BLaER1 treated with 17β-estradiol and CSF1 and Interleukin-3, amounts not matched to agents 10 nM and 100 nM (cell line): ENCODE measurements at regions not wholly inside any gene's neighbourhood (a gene's known extent, or its start where the extent isn't known, plus 50 kb on each side); places are given as distances from the start of the nearest gene placed in this dataset.

Source experiments
- H3K27ac ChIP-seq, 11 experiments: shearing (Covaris generic); formaldehyde crosslinking; 2 replicates each; pipeline ENCODE4 v1.8.1; 2022
- H3K27me3 ChIP-seq, 11 experiments: shearing (Covaris generic); formaldehyde crosslinking; 2 replicates each; pipeline ENCODE4 v1.8.1; 2022
- H3K36me3 ChIP-seq, 11 experiments: shearing (Covaris generic); formaldehyde crosslinking; 2 replicates each; pipeline ENCODE4 v1.8.1; 2022
- H3K4me1 ChIP-seq, 10 experiments: shearing (Covaris generic); formaldehyde crosslinking; 2 replicates each; pipeline ENCODE4 v1.8.1; 2022
- H3K4me2 ChIP-seq, 11 experiments: shearing (Covaris generic); formaldehyde crosslinking; 2 replicates each; pipeline ENCODE4 v1.8.1; 2022
- H3K4me3 ChIP-seq, 10 experiments: shearing (Covaris generic); formaldehyde crosslinking; 2 replicates each; pipeline ENCODE4 v1.8.1; 2022
- H3K9ac ChIP-seq, 11 experiments: shearing (Covaris generic); formaldehyde crosslinking; 2 replicates each; pipeline ENCODE4 v1.8.1; 2022
- H3K9me3 ChIP-seq, 11 experiments: shearing (Covaris generic); formaldehyde crosslinking; replicated peaks in 1 of 11; 2 replicates each; pipeline ENCODE4 v1.8.1; 2022
- H4K20me1 ChIP-seq, 11 experiments: shearing (Covaris generic); formaldehyde crosslinking; 2 replicates each; pipeline ENCODE4 v1.8.1; 2022
- Cebpa-rat ChIP-seq, 11 experiments: shearing (Covaris generic); IDR thresholded peaks; 2 replicates each; pipeline ENCODE4 v1.8.1; 2022

- Histone ChIP-seq H4K20me1 (no peaks in the 10 kb centered on the region), H3K9ac (no peak overlapping the region), H3K27ac (no peak overlapping the region), H3K36me3 (no peaks in the 10 kb centered on the region), H3K4me2 (no peak overlapping the region), H3K27me3 (peaks cover 28 to 59% (median 51%) of the 10 kb centered on the region in 11 experiments; a peak in 21 of 22 replicates), H3K9me3 (peaks cover 0 to 3% (median 0%) of the 10 kb centered on the region in 11 experiments; a peak in 1 of 22 replicates), H3K4me1 (no peaks in the 10 kb centered on the region), H3K4me3 (no peak overlapping the region)
- no peak for TF ChIP-seq Cebpa-rat (IDR thresholded peaks at IDR 0.05)
Observed at GRCh38 chrX:98422536-98422935, 1538.8 kb downstream of the RPA4 start.

GRCh38 chrX:98432413-98432812 lies 1548.7 kb downstream of the RPA4 start:
- no peaks in the 10 kb centered on the region for H3K9me3 ChIP-seq
- H3K4me1 ChIP-seq, result no peaks in the 10 kb centered on the region
- no peak overlapping the region for H3K27ac ChIP-seq
- peaks cover 0 to 6% (median 0%) of the 10 kb centered on the region in 11 experiments; a peak in 1 of 22 replicates for H4K20me1 ChIP-seq
- TF ChIP-seq Cebpa-rat (IDR thresholded peaks at IDR 0.05), result no peak
- no peak overlapping the region for H3K9ac ChIP-seq
- no peaks in the 10 kb centered on the region for H3K36me3 ChIP-seq
- peaks cover 41 to 69% (median 63%) of the 10 kb centered on the region in 11 experiments for H3K27me3 ChIP-seq
- no peak overlapping the region for H3K4me2 ChIP-seq
- no peak overlapping the region for H3K4me3 ChIP-seq

GRCh38 chrX:98448524-98448923 lies 1564.8 kb downstream of the RPA4 start:
- no peak overlapping the region for H3K4me2 ChIP-seq
- H3K4me1 ChIP-seq, result no peaks in the 10 kb centered on the region
- H3K9ac ChIP-seq, result no peak overlapping the region
- peaks cover 0 to 10% (median 0%) of the 10 kb centered on the region in 11 experiments; a peak in 1 of 22 replicates for H3K9me3 ChIP-seq
- H3K27me3 ChIP-seq, result peaks cover 59 to 99% (median 85%) of the 10 kb centered on the region in 11 experiments
- no peaks in the 10 kb centered on the region for H3K36me3 ChIP-seq
- H3K4me3 ChIP-seq, result no peak overlapping the region
- H3K27ac ChIP-seq, result no peak overlapping the region
- no peaks in the 10 kb centered on the region for H4K20me1 ChIP-seq
- no peak for TF ChIP-seq Cebpa-rat (IDR thresholded peaks at IDR 0.05)

DNA sequence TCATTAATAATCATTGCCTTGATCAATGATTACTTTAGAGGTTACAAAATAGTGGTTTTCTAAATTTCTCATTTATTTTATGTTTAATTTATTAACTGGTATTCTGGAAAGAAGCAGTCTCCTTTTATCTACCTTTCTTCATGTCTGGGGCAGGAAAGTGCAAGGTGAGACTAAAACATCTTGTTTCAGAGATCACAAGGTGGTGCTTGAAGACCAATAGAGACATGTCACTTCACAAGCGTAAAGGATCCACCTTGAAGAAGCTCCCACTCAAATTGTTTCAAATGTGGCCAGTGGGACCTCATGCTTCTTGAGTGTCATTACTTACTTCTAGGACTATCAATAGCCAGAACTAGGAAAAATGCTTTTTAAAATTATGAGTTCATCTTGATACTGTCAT lies 1568.7 kb downstream of the RPA4 start:
- Histone ChIP-seq H3K4me1 (no peaks in the 10 kb centered on the region), H3K9me3 (no peaks in the 10 kb centered on the region), H3K4me2 (no peak overlapping the region), H3K9ac (no peak overlapping the region), H4K20me1 (no peaks in the 10 kb centered on the region), H3K4me3 (no peak overlapping the region), H3K36me3 (no peaks in the 10 kb centered on the region), H3K27ac (no peak overlapping the region), H3K27me3 (peaks cover 40 to 98% (median 80%) of the 10 kb centered on the region in 11 experiments)
- no peak for TF ChIP-seq Cebpa-rat (IDR thresholded peaks at IDR 0.05)

- no peaks in the 10 kb centered on the region for H4K20me1 ChIP-seq
- no peak overlapping the region for H3K4me2 ChIP-seq
- no peak overlapping the region for H3K27ac ChIP-seq
- no peaks in the 10 kb centered on the region for H3K9me3 ChIP-seq
- no peak for TF ChIP-seq Cebpa-rat (IDR thresholded peaks at IDR 0.05)
- H3K4me3 ChIP-seq, result no peak overlapping the region
- no peak overlapping the region for H3K9ac ChIP-seq
- H3K27me3 ChIP-seq, result peaks cover 46 to 98% (median 92%) of the 10 kb centered on the region in 11 experiments
- H3K4me1 ChIP-seq, result no peaks in the 10 kb centered on the region
- no peaks in the 10 kb centered on the region for H3K36me3 ChIP-seq
Observed at GRCh38 chrX:98459669-98460068, 1576.0 kb downstream of the RPA4 start.

- Histone ChIP-seq H3K4me3 (no peak overlapping the region), H3K27me3 (peaks cover 62 to 96% (median 91%) of the 10 kb centered on the region in 11 experiments; a peak in 21 of 22 replicates), H3K9me3 (no peaks in the 10 kb centered on the region), H3K36me3 (no peaks in the 10 kb centered on the region), H3K27ac (no peak overlapping the region), H3K9ac (no peak overlapping the region), H3K4me1 (peaks cover 0 to 4% (median 0%) of the 10 kb centered on the region in 10 experiments; a peak in 1 of 20 replicates), H4K20me1 (no peaks in the 10 kb centered on the region; a peak in 1 of 22 replicates), H3K4me2 (no peak overlapping the region)
- no peak for TF ChIP-seq Cebpa-rat (IDR thresholded peaks at IDR 0.05)
Observed at GRCh38 chrX:98480606-98481005, 1596.9 kb downstream of the RPA4 start.

GRCh38 chrX:98481636-98482035 lies 1597.9 kb downstream of the RPA4 start:
- no peaks in the 10 kb centered on the region; a peak in 1 of 22 replicates for H4K20me1 ChIP-seq
- H3K27ac ChIP-seq, result no peak overlapping the region
- H3K9ac ChIP-seq, result no peak overlapping the region
- peaks cover 68 to 100% (median 96%) of the 10 kb centered on the region in 11 experiments; a peak in 21 of 22 replicates for H3K27me3 ChIP-seq
- no peaks in the 10 kb centered on the region for H3K36me3 ChIP-seq
- H3K4me3 ChIP-seq, result no peak overlapping the region
- no peaks in the 10 kb centered on the region for H3K9me3 ChIP-seq
- peaks cover 0 to 4% (median 0%) of the 10 kb centered on the region in 10 experiments; a peak in 1 of 20 replicates for H3K4me1 ChIP-seq
- no peak overlapping the region for H3K4me2 ChIP-seq
- no peak for TF ChIP-seq Cebpa-rat (IDR thresholded peaks at IDR 0.05)

DNA sequence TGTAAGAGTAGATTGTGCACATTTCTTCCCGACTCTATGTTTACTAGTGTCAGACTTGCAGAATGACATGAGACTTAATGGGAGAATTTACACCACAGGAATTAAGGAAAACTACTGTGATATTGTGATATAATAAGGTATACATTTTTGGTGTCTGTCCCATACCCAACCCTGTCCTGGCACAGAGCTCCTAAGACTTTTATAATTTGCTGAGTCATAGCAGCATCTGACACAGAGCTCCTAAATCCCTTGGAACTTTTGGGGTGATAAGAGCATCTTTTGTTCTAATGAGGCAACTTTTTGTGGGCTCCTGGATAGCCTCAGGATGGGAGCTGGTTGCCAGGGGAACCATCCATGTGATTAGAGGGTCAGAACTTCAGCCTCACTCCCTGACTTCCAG lies 1607.0 kb downstream of the RPA4 start:
- Histone ChIP-seq H3K4me3 (no peak overlapping the region), H3K36me3 (no peaks in the 10 kb centered on the region), H3K4me2 (no peak overlapping the region), H4K20me1 (no peaks in the 10 kb centered on the region), H3K9me3 (no peaks in the 10 kb centered on the region), H3K27ac (no peak overlapping the region), H3K4me1 (no peaks in the 10 kb centered on the region), H3K9ac (no peak overlapping the region), H3K27me3 (peaks cover 73 to 99% (median 93%) of the 10 kb centered on the region in 11 experiments)
- TF ChIP-seq Cebpa-rat (IDR thresholded peaks at IDR 0.05), result no peak

GRCh38 chrX:98501426-98501825 lies 1617.7 kb downstream of the RPA4 start:
- Histone ChIP-seq H3K27ac (no peak overlapping the region), H3K4me1 (0 out of 20 replicates have a peak, but pooled peaks cover 0 to 5% (median 0%) of the 10 kb centered on the region in 10 experiments), H3K27me3 (peaks cover 63 to 99% (median 94%) of the 10 kb centered on the region in 11 experiments), H4K20me1 (no peaks in the 10 kb centered on the region; a peak in 1 of 22 replicates), H3K9me3 (no peaks in the 10 kb centered on the region), H3K4me3 (no peak overlapping the region), H3K9ac (no peak overlapping the region), H3K4me2 (no peak overlapping the region), H3K36me3 (no peaks in the 10 kb centered on the region)
- no peak for TF ChIP-seq Cebpa-rat (IDR thresholded peaks at IDR 0.05)

DNA sequence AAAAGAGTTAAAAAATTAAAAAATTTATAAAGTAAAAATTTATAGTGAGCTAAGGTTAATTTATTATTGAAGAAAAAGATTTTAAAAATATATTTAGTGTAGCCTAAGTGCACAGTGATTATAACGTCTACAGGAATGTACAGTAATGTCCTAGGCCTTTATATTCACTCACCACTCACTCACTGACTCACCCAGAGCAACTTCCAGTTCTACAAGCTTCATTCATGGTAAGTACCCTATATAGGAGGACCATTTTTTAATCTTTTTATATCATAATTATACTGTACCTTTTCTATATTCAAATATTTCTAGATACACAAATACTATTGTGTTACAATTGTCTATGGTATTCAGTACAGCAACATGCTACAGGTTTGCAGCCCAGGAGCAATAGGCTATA lies 1623.2 kb downstream of the RPA4 start:
- TF ChIP-seq Cebpa-rat (IDR thresholded peaks at IDR 0.05), result no peak
- no peaks in the 10 kb centered on the region; a peak in 1 of 22 replicates for H4K20me1 ChIP-seq
- H3K4me2 ChIP-seq, result no peak overlapping the region
- H3K4me3 ChIP-seq, result no peak overlapping the region
- no peak overlapping the region for H3K9ac ChIP-seq
- H3K27me3 ChIP-seq, result peaks cover 47 to 98% (median 86%) of the 10 kb centered on the region in 11 experiments
- H3K4me1 ChIP-seq, result 0 out of 20 replicates have a peak, but pooled peaks cover 0 to under 1% (median 0%) of the 10 kb centered on the region in 10 experiments
- no peak overlapping the region for H3K27ac ChIP-seq
- H3K36me3 ChIP-seq, result no peaks in the 10 kb centered on the region
- H3K9me3 ChIP-seq, result no peaks in the 10 kb centered on the region
